ENCODE measurements at regions not wholly inside any gene's neighbourhood (a gene's known extent, or its start where the extent isn't known, plus 50 kb on each side); places are given as distances from the start of the nearest gene placed in this dataset.

DNA sequence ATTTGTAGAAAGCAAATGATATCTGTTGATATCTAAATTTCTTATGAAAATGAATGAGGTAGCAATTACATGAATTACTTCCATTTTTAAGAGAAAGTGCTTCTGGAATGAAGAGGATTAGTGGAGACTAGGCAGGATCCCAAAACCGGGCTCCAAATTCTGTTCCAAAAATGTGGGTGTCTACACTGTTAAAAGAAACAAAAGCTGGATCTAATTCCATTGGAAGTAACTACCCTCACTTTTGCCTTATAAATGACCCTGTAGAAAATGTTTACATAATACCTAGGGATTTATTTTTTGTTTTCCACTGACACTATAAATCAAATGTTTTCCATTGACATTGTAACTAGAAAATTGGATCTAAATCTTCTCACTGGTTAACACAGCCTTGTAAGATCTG lies 454.9 kb upstream of the JARID2 start:
- Histone ChIP-seq H3K79me2 (ENCODE audit: insufficient read depth) (no peaks in the 10 kb centered on the region), H3K27me3 (ENCODE audit: insufficient read depth) (no peaks in the 10 kb centered on the region), H2AFZ (ENCODE audit: low read depth) (no peak overlapping the region), H4K20me1 (ENCODE audit: insufficient read depth) (no peaks in the 10 kb centered on the region), H3K4me2 (no peak overlapping the region), H3K4me1 (ENCODE audit: control insufficient read depth in 1 of 2, insufficient read depth in 2 of 2, low read depth in 1 of 2, low read length in 1 of 2) (peaks cover 5 to 22% of the 10 kb centered on the region in 2 experiments; a peak in 3 of 4 replicates), H3K9me3 (no peaks in the 10 kb centered on the region), H3K36me3 (replicated peaks in 1 of 2; ENCODE audit: control insufficient read depth in 1 of 2, insufficient read depth in 2 of 2, low read length in 1 of 2) (no peaks in the 10 kb centered on the region), H3K9ac (no peak overlapping the region), H3F3A (replicated peaks; ENCODE audit: insufficient read depth) (no peaks in the 10 kb centered on the region), H3K9me2 (no peaks in the 10 kb centered on the region), H3K27ac (ENCODE audit: low read depth in 2 of 2, low read length in 1 of 2) (no peak overlapping the region), H3K4me3 (ENCODE audit: low read depth in 2 of 2, low read length in 1 of 2) (no peak overlapping the region)
- CTCF ChIA-PET: interaction anchor here (1.6 kb wide), 1 partner anchor 9 kb away, joined by 4 read pairs; no protein-coding TSS in a partner anchor
- WGBS (ENCODE audit: low lambda C conversion rate): 45% methylated on average over 1 of the region's 1 CpG
- DNase-seq: no peak
- TF ChIP-seq RFX5 (IDR thresholded peaks at IDR 0.05; ENCODE audit: low read length) (no peak), TAF1 (IDR thresholded peaks at IDR 0.05; ENCODE audit: borderline replicate concordance, low read depth, low read length) (no peak), TCF12 (IDR thresholded peaks at IDR 0.05) (no peak), SMC3 (IDR thresholded peaks at IDR 0.05; ENCODE audit: low read depth, low read length) (no peak)
- TF ChIP-seq, protein P1, sequence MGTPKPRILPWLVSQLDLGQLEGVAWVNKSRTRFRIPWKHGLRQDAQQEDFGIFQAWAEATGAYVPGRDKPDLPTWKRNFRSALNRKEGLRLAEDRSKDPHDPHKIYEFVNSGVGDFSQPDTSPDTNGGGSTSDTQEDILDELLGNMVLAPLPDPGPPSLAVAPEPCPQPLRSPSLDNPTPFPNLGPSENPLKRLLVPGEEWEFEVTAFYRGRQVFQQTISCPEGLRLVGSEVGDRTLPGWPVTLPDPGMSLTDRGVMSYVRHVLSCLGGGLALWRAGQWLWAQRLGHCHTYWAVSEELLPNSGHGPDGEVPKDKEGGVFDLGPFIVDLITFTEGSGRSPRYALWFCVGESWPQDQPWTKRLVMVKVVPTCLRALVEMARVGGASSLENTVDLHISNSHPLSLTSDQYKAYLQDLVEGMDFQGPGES (IDR thresholded peaks at IDR 0.05; ENCODE audit: low read depth, low read length): no peak
- TF ChIP-seq, protein P2, sequence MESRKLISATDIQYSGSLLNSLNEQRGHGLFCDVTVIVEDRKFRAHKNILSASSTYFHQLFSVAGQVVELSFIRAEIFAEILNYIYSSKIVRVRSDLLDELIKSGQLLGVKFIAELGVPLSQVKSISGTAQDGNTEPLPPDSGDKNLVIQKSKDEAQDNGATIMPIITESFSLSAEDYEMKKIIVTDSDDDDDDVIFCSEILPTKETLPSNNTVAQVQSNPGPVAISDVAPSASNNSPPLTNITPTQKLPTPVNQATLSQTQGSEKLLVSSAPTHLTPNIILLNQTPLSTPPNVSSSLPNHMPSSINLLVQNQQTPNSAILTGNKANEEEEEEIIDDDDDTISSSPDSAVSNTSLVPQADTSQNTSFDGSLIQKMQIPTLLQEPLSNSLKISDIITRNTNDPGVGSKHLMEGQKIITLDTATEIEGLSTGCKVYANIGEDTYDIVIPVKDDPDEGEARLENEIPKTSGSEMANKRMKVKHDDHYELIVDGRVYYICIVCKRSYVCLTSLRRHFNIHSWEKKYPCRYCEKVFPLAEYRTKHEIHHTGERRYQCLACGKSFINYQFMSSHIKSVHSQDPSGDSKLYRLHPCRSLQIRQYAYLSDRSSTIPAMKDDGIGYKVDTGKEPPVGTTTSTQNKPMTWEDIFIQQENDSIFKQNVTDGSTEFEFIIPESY (IDR thresholded peaks at IDR 0.05; ENCODE audit: borderline replicate concordance, low read depth): no peak
- POLR2A ChIA-PET: no interaction called here

DNA sequence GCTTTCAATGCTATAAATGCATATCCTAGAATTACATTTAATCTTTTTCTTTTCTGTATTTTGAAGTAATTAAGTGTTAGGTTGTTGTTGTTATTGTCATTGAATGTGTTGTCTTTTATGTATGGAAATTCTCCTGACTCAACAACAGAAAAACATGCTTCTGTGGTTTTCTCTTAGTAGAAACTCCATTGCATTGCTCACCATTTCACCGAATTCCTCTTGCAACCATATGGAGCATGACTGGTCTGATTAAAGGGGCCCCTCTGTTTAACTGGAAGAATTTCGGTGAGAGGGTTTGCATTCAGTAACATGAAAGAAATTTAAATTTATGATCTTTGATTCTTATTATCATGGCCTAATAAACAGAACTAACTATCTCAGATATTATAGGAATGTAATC lies 454.3 kb upstream of the JARID2 start:
- ChIA-PET CTCF (no interaction called here), POLR2A (no interaction called here)
- no peaks in the 10 kb centered on the region for H3K79me2 ChIP-seq (ENCODE audit: insufficient read depth)

More for the DNA sequence above, 454.3 kb upstream of the JARID2 start:
- Histone ChIP-seq H3K27ac (ENCODE audit: low read depth in 2 of 2, low read length in 1 of 2) (no peak overlapping the region), H3K9ac (no peak overlapping the region), H3K4me3 (ENCODE audit: low read depth in 2 of 2, low read length in 1 of 2) (no peak overlapping the region), H3K4me1 (ENCODE audit: control insufficient read depth in 1 of 2, insufficient read depth in 2 of 2, low read depth in 1 of 2, low read length in 1 of 2) (peaks cover 5 to 22% of the 10 kb centered on the region in 2 experiments; a peak in 3 of 4 replicates), H3K36me3 (replicated peaks in 1 of 2; ENCODE audit: control insufficient read depth in 1 of 2, insufficient read depth in 2 of 2, low read length in 1 of 2) (no peaks in the 10 kb centered on the region), H4K20me1 (ENCODE audit: insufficient read depth) (no peaks in the 10 kb centered on the region), H3K4me2 (no peak overlapping the region), H3K9me3 (no peaks in the 10 kb centered on the region), H3F3A (replicated peaks; ENCODE audit: insufficient read depth) (no peaks in the 10 kb centered on the region), H3K9me2 (no peaks in the 10 kb centered on the region), H2AFZ (ENCODE audit: low read depth) (no peak overlapping the region), H3K27me3 (ENCODE audit: insufficient read depth) (no peaks in the 10 kb centered on the region)
- no peak for TF ChIP-seq RCOR1 (IDR thresholded peaks at IDR 0.05; ENCODE audit: low read length)
- TF ChIP-seq TCF12 (IDR thresholded peaks at IDR 0.05): no peak
- no peak for TF ChIP-seq NRF1 (IDR thresholded peaks at IDR 0.05; ENCODE audit: low read depth, low read length)
- TF ChIP-seq SIN3A (IDR thresholded peaks at IDR 0.05; ENCODE audit: borderline replicate concordance, low read depth, low read length): no peak
- no peak for TF ChIP-seq RXRA (IDR thresholded peaks at IDR 0.05; ENCODE audit: borderline replicate concordance, low read depth)
- no peak for TF ChIP-seq POLR2AphosphoS5 (IDR thresholded peaks at IDR 0.05; ENCODE audit: low read depth, low read length)
- TF ChIP-seq, protein P3, sequence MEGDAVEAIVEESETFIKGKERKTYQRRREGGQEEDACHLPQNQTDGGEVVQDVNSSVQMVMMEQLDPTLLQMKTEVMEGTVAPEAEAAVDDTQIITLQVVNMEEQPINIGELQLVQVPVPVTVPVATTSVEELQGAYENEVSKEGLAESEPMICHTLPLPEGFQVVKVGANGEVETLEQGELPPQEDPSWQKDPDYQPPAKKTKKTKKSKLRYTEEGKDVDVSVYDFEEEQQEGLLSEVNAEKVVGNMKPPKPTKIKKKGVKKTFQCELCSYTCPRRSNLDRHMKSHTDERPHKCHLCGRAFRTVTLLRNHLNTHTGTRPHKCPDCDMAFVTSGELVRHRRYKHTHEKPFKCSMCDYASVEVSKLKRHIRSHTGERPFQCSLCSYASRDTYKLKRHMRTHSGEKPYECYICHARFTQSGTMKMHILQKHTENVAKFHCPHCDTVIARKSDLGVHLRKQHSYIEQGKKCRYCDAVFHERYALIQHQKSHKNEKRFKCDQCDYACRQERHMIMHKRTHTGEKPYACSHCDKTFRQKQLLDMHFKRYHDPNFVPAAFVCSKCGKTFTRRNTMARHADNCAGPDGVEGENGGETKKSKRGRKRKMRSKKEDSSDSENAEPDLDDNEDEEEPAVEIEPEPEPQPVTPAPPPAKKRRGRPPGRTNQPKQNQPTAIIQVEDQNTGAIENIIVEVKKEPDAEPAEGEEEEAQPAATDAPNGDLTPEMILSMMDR (IDR thresholded peaks at IDR 0.05): no peak
- DNase-seq: no peak
- 52% methylated on average over 2 of the region's 2 CpGs for WGBS (ENCODE audit: low lambda C conversion rate)

All from SK-N-SH (cell line).